D721Med (cell line): ENCODE measurements at regions not wholly inside any gene's neighbourhood (a gene's known extent, or its start where the extent isn't known, plus 50 kb on each side); places are given as distances from the start of the nearest gene placed in this dataset.
A peak's percentile ranks its signal among the peaks of the same experiment; 100 is the strongest.

Experiments
- DNase-seq: peaks from one replicate; pipeline ENCODE4 v3.0.0; 2011; ENCODE audit warnings: low spot score; ENCODE audit not compliant: insufficient read length
- FAIRE-seq: peaks from 2 replicates; lab custom pipeline; 2011; peaks lifted over from hg19 to GRCh38; lab: Jason Lieb, UNC
- TF ChIP-seq, protein P1 (sequence below): IDR thresholded peaks from 2 replicates; pipeline ENCODE4 v1.5.1; 2012; ENCODE audit warnings: mild to moderate bottlenecking, control low read depth; ENCODE audit not compliant: insufficient read depth; ENCODE audit errors: missing control alignments

DNA sequence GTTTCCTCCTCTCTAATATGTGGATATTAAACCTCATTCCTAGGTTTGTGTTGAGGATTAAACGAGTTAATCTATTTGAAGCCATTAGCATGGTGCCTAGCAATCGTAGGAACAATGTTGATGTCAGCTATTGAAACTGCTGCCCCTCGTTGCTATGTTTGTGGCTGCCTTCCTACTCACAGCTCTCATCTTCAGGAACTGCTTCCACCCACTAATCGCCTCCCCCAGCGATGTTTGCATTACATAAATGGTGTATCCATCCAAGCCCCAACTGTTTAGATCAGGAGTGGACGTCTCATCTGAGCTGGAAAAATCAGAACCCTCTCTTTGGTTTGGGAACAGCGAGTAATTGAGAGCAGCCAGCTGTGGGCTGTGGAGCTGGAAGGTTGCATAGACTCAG lies 416.6 kb downstream of the ARHGEF28 start:
- no peak for FAIRE-seq
- TF ChIP-seq, protein P1, sequence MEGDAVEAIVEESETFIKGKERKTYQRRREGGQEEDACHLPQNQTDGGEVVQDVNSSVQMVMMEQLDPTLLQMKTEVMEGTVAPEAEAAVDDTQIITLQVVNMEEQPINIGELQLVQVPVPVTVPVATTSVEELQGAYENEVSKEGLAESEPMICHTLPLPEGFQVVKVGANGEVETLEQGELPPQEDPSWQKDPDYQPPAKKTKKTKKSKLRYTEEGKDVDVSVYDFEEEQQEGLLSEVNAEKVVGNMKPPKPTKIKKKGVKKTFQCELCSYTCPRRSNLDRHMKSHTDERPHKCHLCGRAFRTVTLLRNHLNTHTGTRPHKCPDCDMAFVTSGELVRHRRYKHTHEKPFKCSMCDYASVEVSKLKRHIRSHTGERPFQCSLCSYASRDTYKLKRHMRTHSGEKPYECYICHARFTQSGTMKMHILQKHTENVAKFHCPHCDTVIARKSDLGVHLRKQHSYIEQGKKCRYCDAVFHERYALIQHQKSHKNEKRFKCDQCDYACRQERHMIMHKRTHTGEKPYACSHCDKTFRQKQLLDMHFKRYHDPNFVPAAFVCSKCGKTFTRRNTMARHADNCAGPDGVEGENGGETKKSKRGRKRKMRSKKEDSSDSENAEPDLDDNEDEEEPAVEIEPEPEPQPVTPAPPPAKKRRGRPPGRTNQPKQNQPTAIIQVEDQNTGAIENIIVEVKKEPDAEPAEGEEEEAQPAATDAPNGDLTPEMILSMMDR: no peak
- no peak for DNase-seq

DNA sequence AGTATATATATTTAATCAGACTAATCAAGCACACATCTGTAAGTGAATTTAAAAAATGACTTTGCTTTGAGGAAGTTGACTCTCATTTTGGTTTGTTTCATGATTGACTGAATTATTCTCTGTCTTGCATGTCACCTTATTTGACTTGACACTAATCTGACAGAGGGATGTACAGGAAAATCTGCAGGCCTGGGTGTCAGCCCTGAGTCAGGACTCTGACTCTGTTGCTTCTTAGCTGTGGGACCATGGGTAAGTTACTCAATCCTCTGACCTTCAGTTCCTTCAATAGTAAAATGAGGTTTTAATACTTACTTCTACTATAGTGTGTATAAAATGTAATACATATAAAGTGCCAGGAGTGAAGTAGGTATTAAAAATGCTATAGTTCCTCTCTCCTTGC lies 415.9 kb downstream of the ARHGEF28 start:
- DNase-seq: no peak
- TF ChIP-seq, protein P1: no peak
- FAIRE-seq: no peak

DNA sequence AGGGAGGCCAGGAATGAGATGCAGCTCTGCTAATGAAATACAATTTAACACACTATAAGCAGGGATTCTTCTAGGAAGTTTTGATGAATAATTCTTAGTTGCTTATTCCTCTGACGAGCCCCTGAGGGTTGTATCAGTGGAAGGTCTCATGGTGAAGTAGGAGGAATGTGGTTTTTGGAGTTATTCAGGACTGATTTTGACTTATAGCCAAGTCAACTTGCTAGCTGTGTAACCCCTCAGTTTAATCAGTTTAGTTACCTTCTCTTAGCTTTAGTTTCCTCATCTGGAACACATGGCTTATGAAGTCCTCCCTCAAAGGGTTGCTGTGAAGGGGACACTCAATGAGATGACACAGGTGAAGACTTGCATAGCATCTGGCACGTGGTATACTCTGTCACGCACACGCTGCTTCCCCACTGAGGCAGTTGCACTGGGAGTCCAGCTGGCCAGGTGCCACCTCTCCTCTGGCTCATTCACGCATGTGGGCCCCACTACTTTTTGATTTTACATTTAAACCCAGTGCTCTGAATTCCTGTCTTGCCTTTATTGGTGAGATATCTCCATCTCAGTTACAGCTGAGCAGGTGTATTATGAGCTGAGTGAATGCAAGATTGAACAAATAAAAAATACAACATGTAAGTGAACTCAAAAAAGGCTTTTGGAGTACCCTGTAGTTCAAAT lies 415.0 kb downstream of the ARHGEF28 start:
- no peak for DNase-seq
- TF ChIP-seq, protein P1: no peak
- FAIRE-seq: no peak

DNA sequence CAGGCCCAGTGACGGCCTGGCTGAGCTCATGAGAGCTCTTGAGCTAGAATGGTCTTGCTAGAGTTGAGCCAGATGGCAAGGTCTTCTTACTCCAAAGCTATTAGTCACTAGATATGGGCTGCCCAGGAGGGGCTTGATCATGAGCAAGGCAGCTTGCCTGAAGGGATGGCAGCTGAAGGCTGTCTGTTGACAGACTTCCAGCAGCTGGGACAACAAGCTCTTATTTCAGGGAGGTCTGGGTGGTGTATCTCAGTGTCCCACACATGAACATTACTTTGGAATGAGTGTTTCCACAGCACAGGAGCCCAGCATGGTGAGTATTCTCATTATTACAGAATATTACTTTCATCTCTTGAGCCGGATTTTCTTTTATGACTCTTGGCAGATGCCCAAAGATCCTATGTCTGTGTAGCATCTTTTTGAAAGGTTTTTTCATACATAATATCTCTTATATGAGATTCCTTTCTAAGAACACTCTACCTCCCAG lies 414.1 kb downstream of the ARHGEF28 start:
- TF ChIP-seq, protein P1: no peak
- no peak for FAIRE-seq
- DNase-seq: no peak

DNA sequence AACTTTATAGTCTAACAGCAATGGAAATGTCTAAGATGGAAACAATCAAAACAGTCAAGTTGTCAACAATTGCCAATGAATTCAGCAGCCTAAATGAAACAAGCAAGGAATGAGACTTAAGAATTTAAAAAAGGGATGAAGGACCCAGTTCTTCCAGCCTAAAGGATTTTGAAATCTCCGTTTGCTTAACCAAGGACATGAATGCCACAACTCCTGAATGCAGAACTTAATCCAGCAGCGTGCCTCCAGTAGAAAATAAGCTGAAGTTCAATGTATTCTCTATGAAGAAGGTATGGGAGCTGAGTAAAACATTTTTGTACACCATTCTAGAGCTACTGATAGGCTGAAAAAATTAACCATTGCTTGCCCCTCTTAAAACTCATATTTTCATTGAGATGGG lies 411.3 kb downstream of the ARHGEF28 start:
- DNase-seq (no peak), FAIRE-seq (no peak)
- TF ChIP-seq, protein P1: no peak

DNA sequence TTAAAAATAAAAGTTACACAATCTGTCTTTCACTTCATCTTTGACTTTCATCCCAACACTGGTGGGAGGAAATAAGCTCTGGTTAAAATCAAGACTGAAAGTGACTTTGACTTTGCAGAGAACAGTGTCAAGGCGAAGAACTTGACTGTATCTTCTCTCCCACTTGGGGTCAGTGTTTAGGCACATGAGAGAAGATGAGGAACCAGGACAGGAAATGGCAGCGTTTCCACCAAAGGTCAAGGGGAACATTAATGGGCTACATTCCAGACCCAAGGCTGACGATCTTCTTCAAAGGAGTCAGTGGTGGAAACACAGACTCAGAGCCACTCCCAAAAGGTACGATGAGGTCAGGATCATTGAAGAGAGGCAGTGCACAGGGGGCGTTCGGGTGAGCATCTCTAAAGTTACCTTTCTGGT lies 409.5 kb downstream of the ARHGEF28 start:
- FAIRE-seq: no peak
- no peak for DNase-seq
- TF ChIP-seq, protein P1: peak; percentile 56

DNA sequence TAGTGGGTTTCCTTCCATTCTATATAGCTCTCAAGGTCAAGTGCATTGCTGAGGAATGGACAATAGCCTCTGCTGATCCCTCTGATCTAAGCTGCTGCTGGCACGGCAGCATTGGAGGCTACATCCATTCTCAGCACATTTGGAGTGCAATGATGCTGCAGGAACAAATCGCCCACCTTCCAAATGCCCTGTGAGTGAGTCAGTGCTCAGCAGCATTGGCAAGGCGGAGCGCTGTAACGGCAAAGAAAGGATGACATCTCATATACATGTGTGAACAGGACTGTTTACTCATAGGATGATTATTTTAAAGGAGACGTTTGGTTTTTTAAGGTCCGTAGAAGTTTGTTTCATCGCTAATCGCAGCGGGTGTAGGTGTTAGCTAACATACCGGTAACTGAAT lies 408.7 kb downstream of the ARHGEF28 start:
- DNase-seq (no peak), FAIRE-seq (no peak)
- TF ChIP-seq, protein P1: no peak
